22Rv1 (cell line): ENCODE measurements at regions not wholly inside any gene's neighbourhood (a gene's known extent, or its start where the extent isn't known, plus 50 kb on each side); places are given as distances from the start of the nearest gene placed in this dataset.

Experiments
- H3K27ac ChIP-seq: fragments of 450-650 bp; 2 replicates; pipeline ENCODE4 v1.5.1; 2017
- ZFX ChIP-seq: fragments of 450-650 bp; IDR thresholded peaks from 2 replicates; pipeline ENCODE4 v1.6.1; 2017; ENCODE audit warnings: antibody characterized with exemption, borderline replicate concordance
- TF ChIP-seq, protein P1 (sequence below): fragments of 450-650 bp; IDR thresholded peaks from 2 replicates; pipeline ENCODE4 v1.5.1; 2017; ENCODE audit warnings: mild to moderate bottlenecking

DNA sequence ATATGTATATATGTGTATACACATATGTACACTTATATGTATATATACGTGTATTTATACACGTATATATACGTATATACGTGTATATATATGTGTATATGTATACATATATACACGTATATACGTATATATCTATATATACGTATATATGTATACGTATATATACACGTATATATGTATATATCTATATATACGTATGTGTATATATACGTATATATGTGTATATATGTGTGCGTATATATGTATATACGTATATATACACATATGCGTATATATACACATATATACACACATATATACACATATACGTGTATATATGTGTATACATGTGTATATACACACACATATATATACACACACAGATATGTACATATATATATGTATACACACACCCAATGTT lies 348.0 kb upstream of the LCORL start:
- H3K27ac ChIP-seq: no peak overlapping the region
- TF ChIP-seq, protein P1, sequence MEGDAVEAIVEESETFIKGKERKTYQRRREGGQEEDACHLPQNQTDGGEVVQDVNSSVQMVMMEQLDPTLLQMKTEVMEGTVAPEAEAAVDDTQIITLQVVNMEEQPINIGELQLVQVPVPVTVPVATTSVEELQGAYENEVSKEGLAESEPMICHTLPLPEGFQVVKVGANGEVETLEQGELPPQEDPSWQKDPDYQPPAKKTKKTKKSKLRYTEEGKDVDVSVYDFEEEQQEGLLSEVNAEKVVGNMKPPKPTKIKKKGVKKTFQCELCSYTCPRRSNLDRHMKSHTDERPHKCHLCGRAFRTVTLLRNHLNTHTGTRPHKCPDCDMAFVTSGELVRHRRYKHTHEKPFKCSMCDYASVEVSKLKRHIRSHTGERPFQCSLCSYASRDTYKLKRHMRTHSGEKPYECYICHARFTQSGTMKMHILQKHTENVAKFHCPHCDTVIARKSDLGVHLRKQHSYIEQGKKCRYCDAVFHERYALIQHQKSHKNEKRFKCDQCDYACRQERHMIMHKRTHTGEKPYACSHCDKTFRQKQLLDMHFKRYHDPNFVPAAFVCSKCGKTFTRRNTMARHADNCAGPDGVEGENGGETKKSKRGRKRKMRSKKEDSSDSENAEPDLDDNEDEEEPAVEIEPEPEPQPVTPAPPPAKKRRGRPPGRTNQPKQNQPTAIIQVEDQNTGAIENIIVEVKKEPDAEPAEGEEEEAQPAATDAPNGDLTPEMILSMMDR: no peak
- TF ChIP-seq ZFX: no peak

DNA sequence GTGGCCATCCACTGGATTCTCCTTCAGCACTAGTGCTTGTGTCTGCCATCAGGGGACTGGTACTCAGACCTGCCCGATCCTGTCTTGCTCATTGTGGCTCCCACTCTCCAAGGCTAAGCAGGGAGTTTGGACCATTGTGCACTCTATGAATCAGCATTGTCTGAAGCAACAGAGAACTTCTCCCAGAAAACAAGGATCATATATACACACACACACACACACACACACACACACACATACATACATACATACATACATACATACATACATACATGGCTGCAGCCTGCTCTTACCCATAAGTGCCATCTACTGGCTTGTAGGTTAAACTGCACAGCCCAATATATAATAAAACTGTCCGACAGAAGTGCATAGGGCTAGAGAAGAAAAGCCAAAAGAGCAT lies 345.3 kb upstream of the LCORL start:
- H3K27ac ChIP-seq: no peak overlapping the region
- no peak for TF ChIP-seq ZFX
- TF ChIP-seq, protein P1: peak; percentile 80

DNA sequence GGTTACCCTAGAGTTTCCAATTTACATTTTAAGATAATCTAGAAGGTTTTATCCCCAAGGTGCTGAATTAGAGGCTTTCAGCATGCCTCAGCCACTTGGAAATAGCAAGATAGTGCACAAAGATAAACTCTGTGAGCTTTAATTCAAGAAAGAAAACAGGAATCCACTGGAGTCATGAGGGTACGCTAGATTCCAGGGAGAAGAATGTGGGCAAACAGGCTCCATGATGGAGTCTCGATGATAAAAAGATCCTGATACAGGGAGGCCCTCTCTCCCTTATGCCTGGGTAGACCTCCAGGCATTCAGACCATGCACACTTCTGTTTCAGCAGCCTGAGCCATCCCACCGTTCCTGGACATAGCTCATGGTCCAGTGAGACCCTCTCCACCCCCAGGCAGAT lies 344.6 kb upstream of the LCORL start:
- TF ChIP-seq, protein P1: no peak
- no peak for TF ChIP-seq ZFX

DNA sequence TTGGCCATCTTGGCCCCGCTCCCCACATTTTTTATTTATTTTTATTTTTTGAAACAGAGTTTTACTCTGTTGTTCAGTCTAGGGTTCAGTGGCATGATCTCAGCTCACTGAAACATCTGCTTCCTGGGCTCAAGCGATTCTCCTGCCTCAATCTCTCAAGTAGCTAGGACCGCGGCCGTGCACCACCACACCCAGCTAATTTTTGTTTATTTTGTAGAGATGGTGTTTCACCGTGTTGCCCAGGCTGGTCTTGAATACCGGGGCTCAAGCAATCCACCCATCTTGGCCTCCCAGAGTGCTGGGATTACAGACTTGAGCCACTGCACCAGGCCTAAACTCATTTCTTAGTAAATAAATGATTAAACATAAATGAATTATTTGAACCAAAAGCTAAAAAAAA lies 322.0 kb upstream of the LCORL start:
- TF ChIP-seq, protein P1: no peak
- TF ChIP-seq ZFX: no peak
- no peak overlapping the region for H3K27ac ChIP-seq

More for the DNA sequence above, 344.6 kb upstream of the LCORL start:
- H3K27ac ChIP-seq: no peak overlapping the region

DNA sequence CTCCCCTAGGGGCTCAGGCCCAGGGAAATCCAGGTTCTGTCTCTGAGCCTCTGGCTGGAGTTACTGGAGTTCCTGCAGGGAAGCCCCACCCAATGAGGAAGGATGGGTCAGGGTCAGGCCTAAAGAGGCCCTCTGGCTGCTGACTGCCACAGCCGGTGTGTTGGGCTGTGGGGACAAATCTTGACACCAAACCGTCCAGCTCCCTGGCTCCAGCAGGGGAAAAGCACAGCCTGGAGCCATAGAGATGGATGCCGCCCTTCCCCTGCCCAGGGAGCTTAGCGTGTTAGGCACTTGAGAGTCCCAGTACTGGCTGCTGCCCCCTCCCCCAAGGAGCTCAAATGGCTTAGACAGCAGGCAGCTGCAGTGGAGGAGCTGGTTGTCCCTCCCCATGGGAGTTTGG lies 321.3 kb upstream of the LCORL start:
- H3K27ac ChIP-seq: no peak overlapping the region
- TF ChIP-seq ZFX: no peak
- TF ChIP-seq, protein P1: no peak

DNA sequence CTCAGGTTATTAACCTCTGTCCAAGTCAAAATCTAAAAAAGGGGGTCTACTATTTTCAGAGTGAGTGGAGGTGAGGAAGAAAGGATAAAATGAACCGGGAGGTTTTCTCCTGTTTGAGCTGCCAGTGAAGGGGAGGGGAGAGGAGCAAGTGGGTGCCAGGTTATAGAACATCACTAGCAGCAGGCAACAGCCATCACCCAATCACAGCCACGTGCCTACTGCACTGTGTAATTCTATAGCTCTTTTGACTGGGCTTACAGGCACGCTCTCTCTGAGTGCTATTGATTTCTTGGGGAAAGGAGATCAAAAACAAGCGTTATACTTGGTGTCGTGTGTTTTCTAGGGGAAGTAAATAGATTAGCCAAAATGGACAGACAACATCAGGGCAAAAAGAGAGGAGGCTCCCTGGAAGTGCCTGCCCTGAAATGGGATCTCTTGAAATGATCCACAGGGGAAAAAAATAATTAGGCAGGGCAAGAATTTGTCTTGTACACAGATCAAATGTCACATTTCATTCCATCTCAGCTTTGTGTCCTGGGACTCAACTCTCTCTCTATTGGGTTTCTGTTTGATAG lies 300.5 kb upstream of the LCORL start:
- TF ChIP-seq, protein P1: no peak
- no peak for TF ChIP-seq ZFX
- H3K27ac ChIP-seq: no peak overlapping the region

DNA sequence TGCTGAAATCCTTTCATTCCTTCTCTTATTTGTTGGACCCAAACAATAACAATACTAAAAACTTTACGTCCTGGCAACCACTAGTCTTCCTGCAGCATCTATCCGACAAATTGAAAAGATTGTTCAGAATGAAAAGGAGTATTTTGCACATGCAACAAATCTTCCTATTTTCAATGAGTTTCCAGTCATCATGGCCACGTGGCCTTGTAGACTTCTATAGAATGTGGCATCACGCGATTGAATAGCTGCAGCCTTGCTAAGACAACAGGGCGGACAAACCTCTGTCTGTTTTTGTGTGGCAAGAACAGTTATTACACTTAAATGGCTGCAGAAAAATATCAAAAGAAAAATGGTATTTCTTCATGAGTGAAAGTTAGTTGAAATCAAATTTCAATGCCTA lies 297.9 kb upstream of the LCORL start:
- no peak overlapping the region for H3K27ac ChIP-seq
- TF ChIP-seq, protein P1: no peak
- TF ChIP-seq ZFX: no peak
